IMR-90 (cell line): ENCODE measurements at regions not wholly inside any gene's neighbourhood (a gene's known extent, or its start where the extent isn't known, plus 50 kb on each side); places are given as distances from the start of the nearest gene placed in this dataset.
"Not testable (repeated sequence)": the region's sequence is repeated elsewhere in the genome, so short reads cannot be mapped to it uniquely, and the experiment has no call there.

Experiments
- ATAC-seq: fragments of 200-7000 bp; cut with Tn5 transposase; 2 replicates; pipeline ENCODE4 v1.9.1; 2020; ENCODE audit warnings: low read depth, mild to moderate bottlenecking, moderate library complexity
- BruUV-seq: library from RNA; stranded (reverse); fragments of 400-500 nt; replicated peaks from 2 replicates; lab custom pipeline; 2021; lab: Mats Ljungman, UMichigan
- CTCF ChIA-PET: fragments of 300-600 bp; formaldehyde crosslinking; extraction: SDS; loops from one replicate; lab custom pipeline; 2021; ENCODE audit warnings: antibody characterized with exemption; lab: Yijun Ruan, JAX
- POLR2A ChIA-PET: fragments of 300-600 bp; sonication (Branson Sonifier 250); formaldehyde crosslinking; loops from one replicate; lab custom pipeline; 2022; ENCODE audit warnings: antibody characterized with exemption; ENCODE audit not compliant: unreplicated experiment; lab: Charles Lee
- DNase-seq: peaks from one replicate; pipeline ENCODE4 v3.0.0; 2013
- H2AFZ ChIP-seq: replicated peaks from 2 replicates; pipeline ENCODE3; 2013; ENCODE audit warnings: low read length, mild to moderate bottlenecking; ENCODE audit not compliant: poor library complexity
- H2AK5ac ChIP-seq: 2 replicates; pipeline ENCODE4 v1.6.1; 2013; ENCODE audit warnings: low read depth, low read length, inconsistent platforms
- H2AK9ac ChIP-seq: replicated peaks from 2 replicates; pipeline ENCODE3; 2013; ENCODE audit warnings: mild to moderate bottlenecking, low read depth, low read length, moderate library complexity; ENCODE audit not compliant: poor library complexity
- H2BK120ac ChIP-seq: 2 replicates; pipeline ENCODE4 v1.6.1; 2013; ENCODE audit warnings: low read depth, low read length, inconsistent platforms
- H2BK15ac ChIP-seq: 3 replicates; pipeline ENCODE4 v1.6.1; 2013; ENCODE audit warnings: low read depth, low read length, inconsistent platforms
- H2BK20ac ChIP-seq: 2 replicates; pipeline ENCODE4 v1.6.1; 2013; ENCODE audit warnings: low read depth, mild to moderate bottlenecking, inconsistent platforms, low read length, moderate library complexity
- H2BK5ac ChIP-seq: 2 replicates; pipeline ENCODE4 v1.6.1; 2013; ENCODE audit warnings: mild to moderate bottlenecking, low read depth, low read length, inconsistent platforms; ENCODE audit not compliant: poor library complexity, severe bottlenecking
- H3K14ac ChIP-seq: replicated peaks from 2 replicates; pipeline ENCODE4 v1.6.1; 2013; ENCODE audit warnings: low read depth, low read length, inconsistent platforms
- H3K18ac ChIP-seq: 2 replicates; pipeline ENCODE4 v1.6.1; 2013; ENCODE audit warnings: low read depth, low read length, control low read depth
- H3K23ac ChIP-seq: 2 replicates; pipeline ENCODE4 v1.6.1; 2013; ENCODE audit warnings: low read depth, low read length, inconsistent platforms
- H3K27ac ChIP-seq: 2 replicates; pipeline ENCODE4 v1.5.1; 2013; ENCODE audit warnings: mild to moderate bottlenecking, control low read depth, low read length; ENCODE audit not compliant: insufficient read depth
- H3K27me3 ChIP-seq: 2 replicates; pipeline ENCODE4 v1.6.1; 2013; ENCODE audit warnings: low read length; ENCODE audit not compliant: control insufficient read depth, insufficient read depth
- H3K36me3 ChIP-seq: 2 replicates; pipeline ENCODE4 v1.6.1; 2013; ENCODE audit warnings: low read length, mixed read lengths; ENCODE audit not compliant: control insufficient read depth, insufficient read depth
- H3K4ac ChIP-seq: 2 replicates; pipeline ENCODE4 v1.6.1; 2013; ENCODE audit warnings: low read depth, low read length, inconsistent platforms
- H3K4me1 ChIP-seq: 2 replicates; pipeline ENCODE4 v1.6.1; 2013; ENCODE audit warnings: low read length, mixed read lengths; ENCODE audit not compliant: control insufficient read depth, insufficient read depth
- H3K4me2 ChIP-seq: 2 replicates; pipeline ENCODE4 v1.6.1; 2013; ENCODE audit warnings: low read depth, mild to moderate bottlenecking, control low read depth, low read length, moderate library complexity
- H3K4me3 ChIP-seq: 2 replicates; pipeline ENCODE4 v1.5.1; 2013; ENCODE audit warnings: low read depth, mild to moderate bottlenecking, control low read depth, low read length, moderate library complexity; ENCODE audit not compliant: insufficient read depth
- H3K56ac ChIP-seq: 2 replicates; pipeline ENCODE4 v1.6.1; 2013; ENCODE audit warnings: low read length, inconsistent platforms; ENCODE audit not compliant: insufficient read depth; ENCODE audit errors: extremely low read depth
- H3K79me1 ChIP-seq, 2 experiments: 2 replicates each; pipeline ENCODE4 v1.6.1; 2013; ENCODE audit warnings: low read length in 2 of 2, inconsistent platforms in 1 of 2, low read depth in 1 of 2
- H3K9ac ChIP-seq: 2 replicates; pipeline ENCODE4 v1.6.1; 2013; ENCODE audit warnings: low read depth, low read length, control low read depth
- H3K9me1 ChIP-seq: 2 replicates; pipeline ENCODE4 v1.6.1; 2013; ENCODE audit warnings: low read length, inconsistent platforms; ENCODE audit not compliant: insufficient read depth
- H3K9me3 ChIP-seq: 2 replicates; pipeline ENCODE4 v1.6.1; 2013; ENCODE audit warnings: low read length; ENCODE audit not compliant: control insufficient read depth, insufficient read depth
- H4K20me1 ChIP-seq: 2 replicates; pipeline ENCODE4 v1.6.1; 2013; ENCODE audit warnings: low read length, inconsistent platforms; ENCODE audit not compliant: insufficient read depth
- H4K5ac ChIP-seq: 2 replicates; pipeline ENCODE4 v1.6.1; 2013; ENCODE audit warnings: mild to moderate bottlenecking, low read depth, low read length, control low read depth
- H4K8ac ChIP-seq, 2 experiments: 2 replicates each; pipeline ENCODE4 v1.6.1; 2013; ENCODE audit warnings: low read depth in 2 of 2, low read length in 2 of 2, control low read depth in 1 of 2, inconsistent platforms in 1 of 2
- H4K91ac ChIP-seq: 2 replicates; pipeline ENCODE4 v1.6.1; 2013; ENCODE audit warnings: low read depth, low read length, inconsistent platforms; ENCODE audit not compliant: insufficient read depth
- WGBS, 2 experiments: methylation state at CpG; one replicate each; pipeline versions ENCODE4 v1.1.5 to v1.1.7; 2013; ENCODE audit warnings: missing lambda C conversion rate in 2 of 2; ENCODE audit not compliant: insufficient read length in 1 of 2; ENCODE audit errors: extremely low coverage in 2 of 2; 5-methylcytosine and 5-hydroxymethylcytosine counted together
- dilution Hi-C: fragments of 300-500 bp; cut with HindIII; formaldehyde crosslinking; loops from one replicate; pipeline ENCODE4 v1.14.3; 2018; ENCODE audit warnings: low sequenced_read_pairs; ENCODE audit not compliant: unreplicated experiment
- in situ Hi-C: fragments of 300-500 bp; cut with MboI; formaldehyde crosslinking; loops from 3 replicates; pipeline ENCODE4 v1.14.3; 2019; ENCODE audit warnings: low sequenced_read_pairs, inconsistent platforms, mixed read lengths
- intact Hi-C: fragments of 100-400 bp; cut with micrococcal nuclease; formaldehyde crosslinking; loops from 2 replicates; pipeline ENCODE4 v1.10.0; 2022

GRCh38 chr1:120977279-120977678 is 87.7 kb downstream of the PPIAL4A start:
- in situ Hi-C loops, H2AFZ ChIP-seq, H4K8ac ChIP-seq, H3K56ac ChIP-seq, H3K4me3 ChIP-seq, H2BK120ac ChIP-seq, H3K4me2 ChIP-seq, H3K18ac ChIP-seq, H2BK15ac ChIP-seq, DNase-seq, dilution Hi-C loops, H3K23ac ChIP-seq, H3K4ac ChIP-seq, BruUV-seq, CTCF ChIA-PET, intact Hi-C loops, H3K14ac ChIP-seq, H2BK20ac ChIP-seq, H2AK9ac ChIP-seq, H3K4me1 ChIP-seq, ATAC-seq, H3K9me3 ChIP-seq, H4K20me1 ChIP-seq, H2AK5ac ChIP-seq, H2BK5ac ChIP-seq, H4K5ac ChIP-seq, H3K36me3 ChIP-seq, H3K79me1 ChIP-seq, H4K91ac ChIP-seq, H3K9ac ChIP-seq, POLR2A ChIA-PET, H3K9me1 ChIP-seq, H3K27me3 ChIP-seq, H3K27ac ChIP-seq: not testable (repeated sequence)
- no CpG with 5 or more reads among the region's 6 CpGs for WGBS, 2 experiments

GRCh38 chr1:120981489-120982094 is 92.0 kb downstream of the PPIAL4A start:
- H3K14ac ChIP-seq, H2AFZ ChIP-seq, H3K79me1 ChIP-seq, H2BK5ac ChIP-seq, intact Hi-C loops, DNase-seq, ATAC-seq, in situ Hi-C loops, H3K4me2 ChIP-seq, BruUV-seq, H3K4ac ChIP-seq, H3K27ac ChIP-seq, H3K18ac ChIP-seq, H3K9ac ChIP-seq, H3K9me3 ChIP-seq, H3K4me1 ChIP-seq, H3K27me3 ChIP-seq, H3K36me3 ChIP-seq, dilution Hi-C loops, H4K5ac ChIP-seq, POLR2A ChIA-PET, H2BK15ac ChIP-seq, H3K56ac ChIP-seq, H2AK5ac ChIP-seq, H3K23ac ChIP-seq, H4K8ac ChIP-seq, H3K9me1 ChIP-seq, H4K20me1 ChIP-seq, CTCF ChIA-PET, H2AK9ac ChIP-seq, H2BK20ac ChIP-seq, H3K4me3 ChIP-seq, H2BK120ac ChIP-seq, H4K91ac ChIP-seq: not testable (repeated sequence)
- no CpG with 5 or more reads among the region's 3 CpGs for WGBS, 2 experiments
